ENCODE measurements at regions not wholly inside any gene's neighbourhood (a gene's known extent, or its start where the extent isn't known, plus 50 kb on each side); places are given as distances from the start of the nearest gene placed in this dataset.

GRCh38 chr3:30225021-30225420 is 381.4 kb upstream of the TGFBR2 start:
- no peak for DNase-seq

GRCh38 chr3:30226601-30227151 is 379.7 kb upstream of the TGFBR2 start:
- no peak for DNase-seq

GRCh38 chr3:30227571-30228301 is 378.7 kb upstream of the TGFBR2 start:
- no peak for DNase-seq

DNA sequence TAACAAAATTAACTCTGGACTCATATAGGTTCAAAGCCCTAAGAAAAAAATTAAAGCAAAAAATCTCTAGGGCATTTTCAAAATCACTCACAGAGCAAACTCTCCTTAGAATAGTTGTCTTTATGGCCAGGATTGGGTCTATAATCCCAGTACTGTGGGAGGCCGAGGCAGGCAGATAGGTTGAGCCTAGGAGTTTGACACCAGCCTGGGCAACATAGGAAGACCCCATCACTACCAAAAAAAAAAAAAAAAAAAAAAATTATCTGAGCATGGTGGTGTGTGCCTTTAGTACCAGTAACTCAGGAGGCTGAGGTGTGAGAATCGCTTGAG is 378.1 kb upstream of the TGFBR2 start:
- no peak for DNase-seq

- DNase-seq = no peak
Observed at GRCh38 chr3:30231277-30232141, 374.9 kb upstream of the TGFBR2 start.

DNA sequence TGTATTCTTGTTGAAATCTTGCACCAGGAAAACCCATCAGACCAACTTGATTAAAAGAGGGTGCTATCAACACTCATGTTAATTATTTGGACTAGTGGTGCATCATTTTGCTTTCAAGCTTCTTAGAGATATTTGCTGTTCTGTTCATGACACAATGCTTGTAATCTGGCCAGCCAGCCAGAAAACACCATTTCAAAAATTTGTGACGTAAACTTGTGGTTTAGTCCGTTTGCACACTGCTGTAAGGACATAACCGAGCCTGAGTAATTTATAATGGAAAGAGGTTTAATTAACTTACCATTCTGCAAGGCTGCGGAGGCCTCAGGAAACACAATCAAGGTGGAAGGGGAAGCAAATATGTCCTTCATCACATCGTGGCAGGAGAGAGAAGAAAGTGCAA is 374.3 kb upstream of the TGFBR2 start:
- no peak for DNase-seq

- no peak for DNase-seq
Observed at GRCh38 chr3:30233913-30234646, 372.3 kb upstream of the TGFBR2 start.

DNA sequence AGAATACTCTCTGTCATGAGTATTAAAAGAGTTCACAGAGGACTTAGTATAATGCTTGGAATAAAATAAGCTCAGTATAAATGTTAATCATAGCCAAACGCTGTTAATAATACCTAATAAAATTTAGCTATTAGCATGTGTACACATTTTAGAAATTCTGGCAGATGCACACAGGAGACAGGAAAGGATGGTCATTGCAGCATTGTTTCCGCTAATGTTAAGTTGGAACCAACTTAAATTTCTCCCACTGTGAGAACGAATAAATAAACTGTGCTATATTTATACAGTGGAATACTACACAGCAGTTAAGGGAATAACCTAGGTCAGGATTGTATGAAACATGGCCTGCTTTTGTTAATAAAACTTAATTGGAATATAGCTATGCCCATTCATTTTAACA is 370.4 kb upstream of the TGFBR2 start:
- no peak for DNase-seq

DNA sequence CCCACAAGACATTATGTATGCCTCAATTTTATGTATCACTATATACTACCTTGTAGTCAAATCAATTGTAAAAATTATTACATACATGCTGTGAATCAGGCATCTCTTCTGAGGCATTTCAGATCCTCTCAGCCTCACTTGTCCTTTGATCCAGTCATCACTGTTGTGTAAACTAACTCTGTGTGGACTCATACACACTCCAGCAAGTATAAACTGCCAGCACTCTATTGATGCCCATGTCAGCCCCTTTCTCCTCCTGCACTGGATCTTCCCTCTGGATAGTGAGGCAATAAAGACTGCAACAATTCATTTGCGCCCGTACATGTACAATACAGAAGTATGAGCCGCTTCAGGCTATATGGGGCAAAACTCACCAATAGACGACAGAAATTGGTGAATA is 364.7 kb upstream of the TGFBR2 start:
- no peak for DNase-seq

- DNase-seq = no peak
Observed at GRCh38 chr3:30245858-30246622, 360.4 kb upstream of the TGFBR2 start.

GRCh38 chr3:30248423-30248822 is 358.0 kb upstream of the TGFBR2 start:
- DNase-seq = no peak

GRCh38 chr3:30252474-30252873 is 353.9 kb upstream of the TGFBR2 start:
- no peak for DNase-seq

GRCh38 chr3:30253832-30254231 is 352.6 kb upstream of the TGFBR2 start:
- DNase-seq = no peak

DNA sequence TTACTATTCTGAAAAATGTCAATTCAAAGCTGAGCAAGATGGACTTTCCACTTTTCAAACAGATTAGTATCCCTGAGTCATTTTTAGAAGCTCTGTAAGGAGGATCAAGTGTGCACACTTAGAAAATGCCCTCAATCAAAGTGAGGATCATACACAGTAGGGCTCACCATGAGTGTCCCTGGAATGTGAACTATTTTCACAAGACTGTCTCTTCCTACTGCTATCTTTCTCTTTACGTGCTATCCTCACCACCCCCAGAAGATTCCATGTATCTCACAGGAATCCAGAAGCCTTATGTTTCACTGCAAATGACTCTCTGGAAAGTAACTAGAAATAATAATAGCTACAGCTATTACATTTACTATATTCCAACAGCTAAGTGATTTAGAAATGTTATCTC is 349.9 kb upstream of the TGFBR2 start:
- no peak for DNase-seq

DNA sequence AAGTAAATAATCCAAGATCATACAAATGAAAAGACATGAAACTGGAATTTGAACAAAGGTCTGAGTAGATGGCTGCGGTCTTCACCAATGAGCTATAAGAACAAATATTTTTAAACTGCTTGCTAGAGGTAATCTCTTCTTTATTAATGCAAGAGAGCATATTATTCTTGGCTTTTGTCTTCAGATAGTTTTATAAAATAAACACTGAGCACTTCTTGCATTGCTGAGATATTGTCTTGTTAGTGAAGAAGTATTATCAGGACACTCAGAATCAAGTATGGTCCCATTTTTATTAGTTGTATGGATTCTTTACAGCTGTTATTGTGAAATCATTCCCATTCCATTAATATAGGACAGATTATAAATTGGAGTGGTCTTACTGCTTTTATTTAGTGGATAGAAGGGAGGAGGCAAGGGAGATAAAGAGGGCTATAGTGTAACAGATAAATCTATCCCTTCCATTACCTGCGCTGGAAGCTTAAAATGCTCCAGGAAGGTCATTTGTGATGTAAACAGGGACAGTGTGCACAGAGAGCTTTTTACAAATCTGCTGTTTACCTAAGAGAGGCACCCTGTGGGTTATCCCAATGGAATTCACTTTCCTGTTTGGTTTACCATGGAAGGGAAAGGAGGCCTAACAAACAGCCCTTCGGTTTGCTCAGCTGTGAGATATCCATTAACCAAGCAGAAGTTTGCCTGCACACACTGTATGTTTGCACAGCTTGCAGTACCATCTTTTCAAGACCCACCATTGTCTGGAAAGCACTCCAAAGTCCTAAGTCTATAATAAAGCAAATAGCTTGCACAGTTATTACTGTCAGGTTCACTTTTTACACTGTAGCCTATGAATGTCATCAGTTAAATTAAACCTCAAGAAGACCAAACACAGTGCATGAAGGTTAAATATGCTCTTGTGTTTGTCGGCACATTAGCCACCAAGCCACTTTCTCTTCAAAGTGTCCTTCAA is 347.7 kb upstream of the TGFBR2 start:
- DNase-seq = no peak

GRCh38 chr3:30259730-30260129 is 346.7 kb upstream of the TGFBR2 start:
- no peak for DNase-seq

DNA sequence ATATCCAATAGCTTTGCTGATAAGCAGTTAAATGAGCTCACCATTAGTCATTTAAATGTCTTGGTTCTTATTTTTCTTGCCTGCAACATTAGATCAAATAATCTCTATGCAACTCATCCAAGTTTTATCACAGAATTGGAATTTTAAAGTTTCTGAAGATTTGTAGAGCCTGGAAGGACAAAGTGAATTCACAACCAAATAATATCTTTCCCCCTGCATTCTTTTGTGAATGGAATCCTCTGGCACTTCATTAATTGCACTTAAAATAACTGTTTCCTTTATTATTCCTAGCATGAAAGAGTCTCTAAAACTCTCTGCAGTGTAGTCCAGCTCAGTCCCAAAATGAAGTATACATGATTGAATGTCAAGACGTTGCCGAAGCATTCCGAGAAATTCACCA is 345.6 kb upstream of the TGFBR2 start:
- no peak for DNase-seq

- no peak for DNase-seq
Observed at GRCh38 chr3:30263238-30263924, 343.0 kb upstream of the TGFBR2 start.

DNA sequence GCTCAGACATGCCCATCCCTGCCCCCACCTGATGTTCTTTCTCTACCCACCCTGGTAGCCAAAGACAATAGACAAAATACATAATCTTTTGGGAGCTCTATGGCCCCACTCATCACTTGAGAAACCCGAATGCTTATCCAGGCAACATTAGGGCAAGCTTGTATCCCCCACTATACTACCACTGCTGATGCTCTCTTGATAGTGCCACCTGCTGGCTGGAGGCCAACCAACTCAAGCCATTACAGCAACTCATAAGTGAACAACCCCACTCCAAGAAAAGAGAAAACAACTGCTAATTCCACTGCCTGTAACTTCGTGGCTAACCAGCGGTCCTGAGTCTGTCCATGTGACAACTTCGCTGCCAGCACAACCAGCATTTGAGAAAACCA is 342.5 kb upstream of the TGFBR2 start:
- DNase-seq = peak in 1 of 2 experiments; percentile 13

- DNase-seq = no peak
Observed at GRCh38 chr3:30266524-30266923, 339.9 kb upstream of the TGFBR2 start.

DNA sequence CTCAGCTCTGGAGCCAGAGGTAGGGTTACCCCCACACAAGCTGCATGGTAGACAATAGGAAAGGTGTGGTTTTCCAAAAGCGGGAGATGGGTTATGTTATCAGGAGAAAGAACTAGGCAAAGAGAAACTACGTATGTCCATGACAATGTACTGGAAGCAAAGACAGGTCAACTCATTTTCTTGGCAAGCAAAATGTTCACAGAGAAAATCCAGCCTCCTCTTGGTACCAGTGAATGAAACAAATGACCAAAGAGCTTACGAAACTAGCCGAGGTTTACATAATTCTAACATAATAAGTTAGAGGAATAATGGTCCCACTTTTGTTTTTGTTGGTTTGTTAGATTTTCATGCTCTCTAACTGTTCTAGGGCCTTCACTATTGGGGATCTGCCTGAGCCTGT is 338.1 kb upstream of the TGFBR2 start:
- DNase-seq = no peak

All from activated CD4-positive, alpha-beta T cell treated with anti-CD3 and anti-CD28 coated beads, Interleukin-2, amount 50 U/mL, for 48 hours (primary cell).